NB4 (cell line): ENCODE measurements at regions not wholly inside any gene's neighbourhood (a gene's known extent, or its start where the extent isn't known, plus 50 kb on each side); places are given as distances from the start of the nearest gene placed in this dataset.

ENCODE experiments used
- MAX ChIP-seq: IDR thresholded peaks from 2 replicates; pipeline ENCODE4 v1.6.1; 2011; ENCODE audit warnings: low read depth, low read length
- MYC ChIP-seq: IDR thresholded peaks from 2 replicates; pipeline ENCODE4 v1.6.1; 2011; ENCODE audit warnings: low read depth, low read length
- POLR2A ChIP-seq: IDR thresholded peaks from 2 replicates; pipeline ENCODE4 v1.6.1; 2011; ENCODE audit warnings: mild to moderate bottlenecking; ENCODE audit not compliant: insufficient read length; ENCODE audit errors: extremely low read depth
- TF ChIP-seq, protein P1 (sequence below): IDR thresholded peaks from one replicate; pipeline ENCODE4 v1.5.1; 2012; ENCODE audit warnings: low read depth, low read length

DNA sequence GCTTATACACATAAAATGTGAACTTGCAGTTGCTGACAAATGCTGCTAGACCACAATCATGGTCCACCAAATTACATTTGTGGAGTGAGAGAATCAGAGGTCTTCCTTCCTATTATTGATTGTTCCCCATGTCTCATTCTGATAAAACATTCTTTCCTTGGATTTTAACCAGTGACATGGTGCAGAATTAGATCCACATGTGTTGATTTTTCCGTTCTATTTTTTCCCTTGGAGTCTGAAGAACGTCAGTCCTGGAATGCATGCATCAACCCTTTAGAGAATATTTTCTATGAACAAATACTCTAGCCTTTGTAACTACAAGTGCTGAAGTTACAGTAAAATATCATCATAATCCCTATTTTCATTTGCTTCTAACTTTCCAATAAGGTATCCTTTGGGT lies 170.7 kb upstream of the SPRY4 start:
- TF ChIP-seq, protein P1, sequence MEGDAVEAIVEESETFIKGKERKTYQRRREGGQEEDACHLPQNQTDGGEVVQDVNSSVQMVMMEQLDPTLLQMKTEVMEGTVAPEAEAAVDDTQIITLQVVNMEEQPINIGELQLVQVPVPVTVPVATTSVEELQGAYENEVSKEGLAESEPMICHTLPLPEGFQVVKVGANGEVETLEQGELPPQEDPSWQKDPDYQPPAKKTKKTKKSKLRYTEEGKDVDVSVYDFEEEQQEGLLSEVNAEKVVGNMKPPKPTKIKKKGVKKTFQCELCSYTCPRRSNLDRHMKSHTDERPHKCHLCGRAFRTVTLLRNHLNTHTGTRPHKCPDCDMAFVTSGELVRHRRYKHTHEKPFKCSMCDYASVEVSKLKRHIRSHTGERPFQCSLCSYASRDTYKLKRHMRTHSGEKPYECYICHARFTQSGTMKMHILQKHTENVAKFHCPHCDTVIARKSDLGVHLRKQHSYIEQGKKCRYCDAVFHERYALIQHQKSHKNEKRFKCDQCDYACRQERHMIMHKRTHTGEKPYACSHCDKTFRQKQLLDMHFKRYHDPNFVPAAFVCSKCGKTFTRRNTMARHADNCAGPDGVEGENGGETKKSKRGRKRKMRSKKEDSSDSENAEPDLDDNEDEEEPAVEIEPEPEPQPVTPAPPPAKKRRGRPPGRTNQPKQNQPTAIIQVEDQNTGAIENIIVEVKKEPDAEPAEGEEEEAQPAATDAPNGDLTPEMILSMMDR, result no peak
- TF ChIP-seq MAX (no peak), POLR2A (no peak), MYC (no peak)
